ENCODE measurements at regions not wholly inside any gene's neighbourhood (a gene's known extent, or its start where the extent isn't known, plus 50 kb on each side); places are given as distances from the start of the nearest gene placed in this dataset.

DNA sequence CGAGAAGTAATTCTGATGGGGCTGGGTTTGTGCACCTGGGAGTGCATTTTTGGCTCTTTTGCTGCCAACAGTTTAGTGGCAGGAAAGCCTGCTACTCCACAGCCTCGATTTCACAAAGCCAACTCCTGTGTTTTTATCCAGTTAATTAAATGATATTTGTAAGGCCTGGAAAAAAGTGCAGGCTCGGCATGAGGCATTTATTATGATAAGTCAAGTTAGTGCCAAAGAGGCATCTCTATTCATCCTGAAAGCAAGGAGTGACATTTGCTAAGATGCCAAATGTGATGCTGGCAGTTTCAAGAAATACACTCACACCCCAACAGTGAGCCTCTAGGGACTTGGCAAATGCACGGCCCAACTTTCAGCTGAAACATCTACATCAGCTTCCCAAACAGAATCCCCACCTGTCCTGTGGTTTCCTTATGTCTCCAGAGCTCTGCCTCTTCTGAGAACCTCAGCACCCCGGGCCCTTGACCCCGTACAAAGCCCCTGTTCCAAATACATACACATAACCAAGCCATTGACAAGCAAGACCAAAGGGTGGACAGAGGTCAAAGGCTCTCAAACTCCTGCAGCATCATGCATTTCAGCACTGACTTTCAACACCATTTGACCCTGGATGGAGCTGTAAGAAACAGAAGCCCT is 955.1 kb upstream of the TMEM132C start:
- no peak overlapping the region for H3K27ac ChIP-seq (replicated peaks)
- TF ChIP-seq, protein P1, sequence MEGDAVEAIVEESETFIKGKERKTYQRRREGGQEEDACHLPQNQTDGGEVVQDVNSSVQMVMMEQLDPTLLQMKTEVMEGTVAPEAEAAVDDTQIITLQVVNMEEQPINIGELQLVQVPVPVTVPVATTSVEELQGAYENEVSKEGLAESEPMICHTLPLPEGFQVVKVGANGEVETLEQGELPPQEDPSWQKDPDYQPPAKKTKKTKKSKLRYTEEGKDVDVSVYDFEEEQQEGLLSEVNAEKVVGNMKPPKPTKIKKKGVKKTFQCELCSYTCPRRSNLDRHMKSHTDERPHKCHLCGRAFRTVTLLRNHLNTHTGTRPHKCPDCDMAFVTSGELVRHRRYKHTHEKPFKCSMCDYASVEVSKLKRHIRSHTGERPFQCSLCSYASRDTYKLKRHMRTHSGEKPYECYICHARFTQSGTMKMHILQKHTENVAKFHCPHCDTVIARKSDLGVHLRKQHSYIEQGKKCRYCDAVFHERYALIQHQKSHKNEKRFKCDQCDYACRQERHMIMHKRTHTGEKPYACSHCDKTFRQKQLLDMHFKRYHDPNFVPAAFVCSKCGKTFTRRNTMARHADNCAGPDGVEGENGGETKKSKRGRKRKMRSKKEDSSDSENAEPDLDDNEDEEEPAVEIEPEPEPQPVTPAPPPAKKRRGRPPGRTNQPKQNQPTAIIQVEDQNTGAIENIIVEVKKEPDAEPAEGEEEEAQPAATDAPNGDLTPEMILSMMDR (IDR thresholded peaks at IDR 0.05; ENCODE audit: insufficient read depth, low read length), result no peak
- no peak for TF ChIP-seq POLR2AphosphoS5 (IDR thresholded peaks at IDR 0.05; ENCODE audit: low read depth)
- TF ChIP-seq, protein P2, sequence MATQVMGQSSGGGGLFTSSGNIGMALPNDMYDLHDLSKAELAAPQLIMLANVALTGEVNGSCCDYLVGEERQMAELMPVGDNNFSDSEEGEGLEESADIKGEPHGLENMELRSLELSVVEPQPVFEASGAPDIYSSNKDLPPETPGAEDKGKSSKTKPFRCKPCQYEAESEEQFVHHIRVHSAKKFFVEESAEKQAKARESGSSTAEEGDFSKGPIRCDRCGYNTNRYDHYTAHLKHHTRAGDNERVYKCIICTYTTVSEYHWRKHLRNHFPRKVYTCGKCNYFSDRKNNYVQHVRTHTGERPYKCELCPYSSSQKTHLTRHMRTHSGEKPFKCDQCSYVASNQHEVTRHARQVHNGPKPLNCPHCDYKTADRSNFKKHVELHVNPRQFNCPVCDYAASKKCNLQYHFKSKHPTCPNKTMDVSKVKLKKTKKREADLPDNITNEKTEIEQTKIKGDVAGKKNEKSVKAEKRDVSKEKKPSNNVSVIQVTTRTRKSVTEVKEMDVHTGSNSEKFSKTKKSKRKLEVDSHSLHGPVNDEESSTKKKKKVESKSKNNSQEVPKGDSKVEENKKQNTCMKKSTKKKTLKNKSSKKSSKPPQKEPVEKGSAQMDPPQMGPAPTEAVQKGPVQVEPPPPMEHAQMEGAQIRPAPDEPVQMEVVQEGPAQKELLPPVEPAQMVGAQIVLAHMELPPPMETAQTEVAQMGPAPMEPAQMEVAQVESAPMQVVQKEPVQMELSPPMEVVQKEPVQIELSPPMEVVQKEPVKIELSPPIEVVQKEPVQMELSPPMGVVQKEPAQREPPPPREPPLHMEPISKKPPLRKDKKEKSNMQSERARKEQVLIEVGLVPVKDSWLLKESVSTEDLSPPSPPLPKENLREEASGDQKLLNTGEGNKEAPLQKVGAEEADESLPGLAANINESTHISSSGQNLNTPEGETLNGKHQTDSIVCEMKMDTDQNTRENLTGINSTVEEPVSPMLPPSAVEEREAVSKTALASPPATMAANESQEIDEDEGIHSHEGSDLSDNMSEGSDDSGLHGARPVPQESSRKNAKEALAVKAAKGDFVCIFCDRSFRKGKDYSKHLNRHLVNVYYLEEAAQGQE (IDR thresholded peaks at IDR 0.05; ENCODE audit: insufficient replicate concordance, low read depth), result no peak
- TF ChIP-seq SPI1 (IDR thresholded peaks at IDR 0.05; ENCODE audit: borderline replicate concordance, low read depth), result no peak
- no peak for TF ChIP-seq GABPA (IDR thresholded peaks at IDR 0.05; ENCODE audit: low read depth)
- DNase-seq (ENCODE audit: low read depth in 1 of 2, low spot score in 1 of 2), result no peak

DNA sequence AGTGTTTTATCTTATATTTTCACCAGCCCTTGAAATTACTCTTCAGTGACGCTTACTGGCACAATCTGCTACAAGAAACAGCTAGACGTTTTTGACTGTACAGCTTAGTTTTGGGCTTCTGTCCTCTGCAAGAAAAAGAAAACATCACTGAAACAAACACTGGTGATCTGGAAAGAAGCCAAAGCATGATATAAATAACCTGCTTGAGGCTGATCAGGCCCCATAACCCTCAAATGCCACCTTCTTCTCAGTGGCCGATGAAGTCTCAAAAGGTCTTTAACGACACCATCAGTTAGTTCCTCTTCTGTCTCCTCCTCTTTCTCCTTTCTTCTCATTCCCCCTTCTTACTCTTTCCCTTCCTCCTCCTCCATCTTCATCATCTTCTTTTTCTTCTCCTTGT is 942.3 kb upstream of the TMEM132C start:
- no peak for DNase-seq (ENCODE audit: low read depth in 1 of 2, low spot score in 1 of 2)
- no peak for TF ChIP-seq GABPA (IDR thresholded peaks at IDR 0.05; ENCODE audit: low read depth)
- TF ChIP-seq, protein P1 (IDR thresholded peaks at IDR 0.05; ENCODE audit: insufficient read depth, low read length), result no peak
- TF ChIP-seq SPI1 (IDR thresholded peaks at IDR 0.05; ENCODE audit: borderline replicate concordance, low read depth), result no peak
- TF ChIP-seq, protein P2 (IDR thresholded peaks at IDR 0.05; ENCODE audit: insufficient replicate concordance, low read depth), result no peak
- no peak for TF ChIP-seq POLR2AphosphoS5 (IDR thresholded peaks at IDR 0.05; ENCODE audit: low read depth)
- no peak overlapping the region for H3K4me3 ChIP-seq (replicated peaks; ENCODE audit: insufficient read depth, low read length)
- H3K27ac ChIP-seq (replicated peaks), result no peak overlapping the region
- no peaks in the 10 kb centered on the region for H3K27me3 ChIP-seq (ENCODE audit: insufficient read depth, poor library complexity, severe bottlenecking)

More for the DNA sequence above, 955.1 kb upstream of the TMEM132C start:
- Histone ChIP-seq H3K4me3 (replicated peaks; ENCODE audit: insufficient read depth, low read length) (no peak overlapping the region), H3K27me3 (ENCODE audit: insufficient read depth, poor library complexity, severe bottlenecking) (no peaks in the 10 kb centered on the region)

DNA sequence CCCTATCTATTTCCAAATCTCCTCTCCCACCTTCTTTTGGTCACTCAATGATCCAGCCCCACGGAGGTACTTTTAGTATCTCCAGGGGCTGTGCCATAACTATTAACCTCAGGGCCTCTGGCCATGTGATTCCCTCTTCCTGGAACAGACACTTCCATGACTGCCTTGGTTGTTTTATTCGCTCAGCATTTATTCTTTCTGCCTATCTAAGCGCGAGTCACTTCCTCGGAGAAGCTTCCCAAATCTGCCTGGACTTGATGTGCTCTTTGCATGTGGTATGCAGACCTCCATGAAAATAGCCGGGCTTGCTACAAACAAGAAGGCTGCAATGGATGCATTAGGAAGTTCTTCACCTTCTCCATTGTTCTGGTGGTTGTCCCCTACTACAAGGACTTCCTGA is 939.0 kb upstream of the TMEM132C start:
- no peak overlapping the region for H3K27ac ChIP-seq (replicated peaks)
- TF ChIP-seq SPI1 (IDR thresholded peaks at IDR 0.05; ENCODE audit: borderline replicate concordance, low read depth), result no peak
- no peak for TF ChIP-seq POLR2AphosphoS5 (IDR thresholded peaks at IDR 0.05; ENCODE audit: low read depth)
- TF ChIP-seq, protein P1 (IDR thresholded peaks at IDR 0.05; ENCODE audit: insufficient read depth, low read length), result no peak
- TF ChIP-seq GABPA (IDR thresholded peaks at IDR 0.05; ENCODE audit: low read depth), result no peak
- TF ChIP-seq, protein P2 (IDR thresholded peaks at IDR 0.05; ENCODE audit: insufficient replicate concordance, low read depth), result no peak
- DNase-seq (ENCODE audit: low read depth in 1 of 2, low spot score in 1 of 2), result no peak
- H3K4me3 ChIP-seq (replicated peaks; ENCODE audit: insufficient read depth, low read length), result no peak overlapping the region
- no peaks in the 10 kb centered on the region for H3K27me3 ChIP-seq (ENCODE audit: insufficient read depth, poor library complexity, severe bottlenecking)

Measured in HL-60 (cell line).